ENCODE measurements at regions not wholly inside any gene's neighbourhood (a gene's known extent, or its start where the extent isn't known, plus 50 kb on each side); places are given as distances from the start of the nearest gene placed in this dataset.

DNA sequence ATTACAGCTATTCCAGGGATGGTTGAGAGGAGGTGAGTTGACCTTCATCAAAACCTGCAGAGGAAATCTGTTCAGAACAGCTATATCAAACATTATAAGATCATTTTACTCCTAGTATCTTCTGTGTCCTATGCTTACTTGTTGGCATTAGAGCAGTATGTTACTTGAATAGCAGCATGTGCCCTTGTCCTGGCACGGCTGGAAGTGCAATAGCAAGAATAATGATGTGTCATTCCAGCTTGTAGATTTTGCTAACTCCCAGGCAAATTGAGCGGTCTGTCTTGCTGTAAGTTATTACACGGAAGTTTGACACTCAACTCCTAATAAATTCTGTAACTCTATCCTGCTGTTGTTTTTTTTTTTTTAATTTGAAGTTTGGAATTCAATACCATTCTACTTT, 385.5 kb downstream of the TENT5A start:
- no peak overlapping the region for H2AFZ ChIP-seq (ENCODE audit: low read depth)
- H4K20me1 ChIP-seq (ENCODE audit: insufficient read depth) = no peaks in the 10 kb centered on the region
- no peak for DNase-seq
- no peaks in the 10 kb centered on the region for H3K79me2 ChIP-seq (ENCODE audit: insufficient read depth)
- no peak overlapping the region for H3K4me3 ChIP-seq (ENCODE audit: low read depth in 2 of 2, low read length in 1 of 2)
- H3K9ac ChIP-seq = no peak overlapping the region
- H3K9me3 ChIP-seq = no peaks in the 10 kb centered on the region
- no peaks in the 10 kb centered on the region for H3K36me3 ChIP-seq (replicated peaks in 1 of 2; ENCODE audit: control insufficient read depth in 1 of 2, insufficient read depth in 2 of 2, low read length in 1 of 2)
- 64% methylated on average over 3 of the region's 3 CpGs for WGBS (ENCODE audit: low lambda C conversion rate)
- no peaks in the 10 kb centered on the region for H3K9me2 ChIP-seq
- H3K27ac ChIP-seq (ENCODE audit: low read depth in 2 of 2, low read length in 1 of 2) = no peak overlapping the region
- ChIA-PET POLR2A (no interaction called here), CTCF (no interaction called here)
- no peaks in the 10 kb centered on the region; a peak in 1 of 4 replicates for H3K4me1 ChIP-seq (ENCODE audit: control insufficient read depth in 1 of 2, insufficient read depth in 2 of 2, low read depth in 1 of 2, low read length in 1 of 2)
- no peaks in the 10 kb centered on the region for H3F3A ChIP-seq (replicated peaks; ENCODE audit: insufficient read depth)
- no peak for TF ChIP-seq POLR2AphosphoS5 (IDR thresholded peaks at IDR 0.05; ENCODE audit: low read depth, low read length)
- TF ChIP-seq EZH2phosphoT487 (IDR thresholded peaks at IDR 0.05; ENCODE audit: borderline replicate concordance, low read depth) = no peak
- TF ChIP-seq FOSL2 (IDR thresholded peaks at IDR 0.05; ENCODE audit: borderline replicate concordance, low read depth) = no peak
- no peak for TF ChIP-seq SIN3A (IDR thresholded peaks at IDR 0.05; ENCODE audit: borderline replicate concordance, low read depth, low read length)
- no peak for TF ChIP-seq NRF1 (IDR thresholded peaks at IDR 0.05; ENCODE audit: low read depth, low read length)
- no peak for TF ChIP-seq MXI1 (IDR thresholded peaks at IDR 0.05; ENCODE audit: low read depth, low read length)
- no peak for TF ChIP-seq GATA2 (CRISPR knock-in tag; IDR thresholded peaks at IDR 0.05)
- no peak for TF ChIP-seq JUND (IDR thresholded peaks at IDR 0.05)
- no peak for TF ChIP-seq IRF3 (IDR thresholded peaks at IDR 0.05; ENCODE audit: low read depth, low read length)
- TF ChIP-seq MAX (IDR thresholded peaks at IDR 0.05; ENCODE audit: low read depth) = no peak
- no peak for TF ChIP-seq FOXM1 (IDR thresholded peaks at IDR 0.05; ENCODE audit: low read depth)
- TF ChIP-seq, protein P1, sequence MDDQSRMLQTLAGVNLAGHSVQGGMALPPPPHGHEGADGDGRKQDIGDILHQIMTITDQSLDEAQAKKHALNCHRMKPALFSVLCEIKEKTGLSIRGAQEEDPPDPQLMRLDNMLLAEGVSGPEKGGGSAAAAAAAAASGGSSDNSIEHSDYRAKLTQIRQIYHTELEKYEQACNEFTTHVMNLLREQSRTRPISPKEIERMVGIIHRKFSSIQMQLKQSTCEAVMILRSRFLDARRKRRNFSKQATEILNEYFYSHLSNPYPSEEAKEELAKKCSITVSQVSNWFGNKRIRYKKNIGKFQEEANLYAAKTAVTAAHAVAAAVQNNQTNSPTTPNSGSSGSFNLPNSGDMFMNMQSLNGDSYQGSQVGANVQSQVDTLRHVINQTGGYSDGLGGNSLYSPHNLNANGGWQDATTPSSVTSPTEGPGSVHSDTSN (IDR thresholded peaks at IDR 0.05) = no peak
- TF ChIP-seq SMC3 (IDR thresholded peaks at IDR 0.05; ENCODE audit: low read depth, low read length) = no peak
- no peak for TF ChIP-seq RFX5 (IDR thresholded peaks at IDR 0.05; ENCODE audit: low read length)
- TF ChIP-seq, protein P2, sequence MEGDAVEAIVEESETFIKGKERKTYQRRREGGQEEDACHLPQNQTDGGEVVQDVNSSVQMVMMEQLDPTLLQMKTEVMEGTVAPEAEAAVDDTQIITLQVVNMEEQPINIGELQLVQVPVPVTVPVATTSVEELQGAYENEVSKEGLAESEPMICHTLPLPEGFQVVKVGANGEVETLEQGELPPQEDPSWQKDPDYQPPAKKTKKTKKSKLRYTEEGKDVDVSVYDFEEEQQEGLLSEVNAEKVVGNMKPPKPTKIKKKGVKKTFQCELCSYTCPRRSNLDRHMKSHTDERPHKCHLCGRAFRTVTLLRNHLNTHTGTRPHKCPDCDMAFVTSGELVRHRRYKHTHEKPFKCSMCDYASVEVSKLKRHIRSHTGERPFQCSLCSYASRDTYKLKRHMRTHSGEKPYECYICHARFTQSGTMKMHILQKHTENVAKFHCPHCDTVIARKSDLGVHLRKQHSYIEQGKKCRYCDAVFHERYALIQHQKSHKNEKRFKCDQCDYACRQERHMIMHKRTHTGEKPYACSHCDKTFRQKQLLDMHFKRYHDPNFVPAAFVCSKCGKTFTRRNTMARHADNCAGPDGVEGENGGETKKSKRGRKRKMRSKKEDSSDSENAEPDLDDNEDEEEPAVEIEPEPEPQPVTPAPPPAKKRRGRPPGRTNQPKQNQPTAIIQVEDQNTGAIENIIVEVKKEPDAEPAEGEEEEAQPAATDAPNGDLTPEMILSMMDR (IDR thresholded peaks at IDR 0.05) = no peak
- TF ChIP-seq TAF1 (IDR thresholded peaks at IDR 0.05; ENCODE audit: borderline replicate concordance, low read depth, low read length) = no peak
- no peak overlapping the region for H3K4me2 ChIP-seq
- H3K27me3 ChIP-seq (ENCODE audit: insufficient read depth) = no peaks in the 10 kb centered on the region
